Fibroblast of lung (primary cell): ENCODE measurements at regions not wholly inside any gene's neighbourhood (a gene's known extent, or its start where the extent isn't known, plus 50 kb on each side); places are given as distances from the start of the nearest gene placed in this dataset.

Experiments used
- DNase-seq, 2 donors: peaks; one replicate each; pipeline versions ENCODE4 v3.0.0 to v3.0.0-alpha.2; 2010; ENCODE audit warnings: low read depth in 2 of 2
- H2AFZ ChIP-seq: 2 replicates; pipeline ENCODE4 v1.5.1; 2012; ENCODE audit warnings: low read length, control low read depth, inconsistent platforms
- H3K27ac ChIP-seq: 2 replicates; pipeline ENCODE4 v1.5.1; 2011; ENCODE audit warnings: low read length, control low read depth; ENCODE audit not compliant: insufficient read depth
- H3K27me3 ChIP-seq: 2 replicates; pipeline ENCODE4 v1.5.1; 2011; ENCODE audit warnings: mild to moderate bottlenecking, low read length; ENCODE audit not compliant: control insufficient read depth, insufficient read depth
- H3K36me3 ChIP-seq: 2 replicates; pipeline ENCODE4 v1.5.1; 2011; ENCODE audit warnings: low read length; ENCODE audit not compliant: control insufficient read depth, insufficient read depth
- H3K4me1 ChIP-seq: 2 replicates; pipeline ENCODE4 v1.5.1; 2011; ENCODE audit warnings: low read length; ENCODE audit not compliant: control insufficient read depth, insufficient read depth; ENCODE audit errors: extremely low read depth
- H3K4me2 ChIP-seq: 2 replicates; pipeline ENCODE4 v1.5.1; 2011; ENCODE audit warnings: low read length, control low read depth; ENCODE audit not compliant: insufficient read depth; ENCODE audit errors: extremely low read depth
- H3K4me3 ChIP-seq, 4 experiments: fragments of 200-600 bp in 1 of 4; sonication (generic) in 1 of 4; replicated peaks in 1 of 4; 2 replicates each; pipeline ENCODE4 v1.5.1; 2011 to 2016; ENCODE audit warnings: low read length in 4 of 4, low read depth in 3 of 4, mild to moderate bottlenecking in 3 of 4, control low read depth in 2 of 4, inconsistent platforms in 1 of 4, mixed read lengths in 1 of 4; ENCODE audit not compliant: insufficient read depth in 1 of 4; ENCODE audit errors: control extremely low read depth in 1 of 4
- H3K79me2 ChIP-seq: 2 replicates; pipeline ENCODE4 v1.5.1; 2012; ENCODE audit warnings: mild to moderate bottlenecking, low read length, inconsistent platforms; ENCODE audit not compliant: control insufficient read depth, insufficient read depth
- H3K9ac ChIP-seq: 2 replicates; pipeline ENCODE4 v1.5.1; 2011; ENCODE audit warnings: mild to moderate bottlenecking, low read length, control low read depth; ENCODE audit not compliant: insufficient read depth
- H3K9me3 ChIP-seq: 2 replicates; pipeline ENCODE4 v1.5.1; 2012; ENCODE audit warnings: low read depth, low read length; ENCODE audit not compliant: control insufficient read depth, insufficient read depth
- H4K20me1 ChIP-seq: 2 replicates; pipeline ENCODE4 v1.5.1; 2011; ENCODE audit warnings: low read length; ENCODE audit not compliant: control insufficient read depth, insufficient read depth; ENCODE audit errors: extremely low read depth
- EZH2 ChIP-seq: IDR thresholded peaks from 2 replicates; pipeline ENCODE4 v1.5.1; 2012; ENCODE audit warnings: low read length, control low read depth, mild to moderate bottlenecking; ENCODE audit errors: missing control alignments
- TF ChIP-seq, protein P1 (sequence below), 2 donors: IDR thresholded peaks in 1 of 2; conservative IDR thresholded peaks in 1 of 2; 1 replicate in 1 of 2; 2 replicates in 1 of 2; pipeline ENCODE4 v1.5.1; 2011 to 2012; ENCODE audit warnings: low read length in 2 of 2, control low read depth in 1 of 2, inconsistent platforms in 1 of 2, low read depth in 1 of 2, mild to moderate bottlenecking in 1 of 2

GRCh38 chr3:106263546-106263945 lies 394.7 kb upstream of the CBLB start:
- Histone ChIP-seq H2AFZ (no peak overlapping the region), H3K27me3 (no peaks in the 10 kb centered on the region), H3K9ac (no peak overlapping the region), H4K20me1 (no peaks in the 10 kb centered on the region), H3K9me3 (no peaks in the 10 kb centered on the region), H3K36me3 (no peaks in the 10 kb centered on the region), H3K4me1 (no peaks in the 10 kb centered on the region), H3K4me2 (no peak overlapping the region), H3K4me3 (no peak overlapping the region), H3K79me2 (no peaks in the 10 kb centered on the region), H3K27ac (no peak overlapping the region)
- TF ChIP-seq, protein P1, sequence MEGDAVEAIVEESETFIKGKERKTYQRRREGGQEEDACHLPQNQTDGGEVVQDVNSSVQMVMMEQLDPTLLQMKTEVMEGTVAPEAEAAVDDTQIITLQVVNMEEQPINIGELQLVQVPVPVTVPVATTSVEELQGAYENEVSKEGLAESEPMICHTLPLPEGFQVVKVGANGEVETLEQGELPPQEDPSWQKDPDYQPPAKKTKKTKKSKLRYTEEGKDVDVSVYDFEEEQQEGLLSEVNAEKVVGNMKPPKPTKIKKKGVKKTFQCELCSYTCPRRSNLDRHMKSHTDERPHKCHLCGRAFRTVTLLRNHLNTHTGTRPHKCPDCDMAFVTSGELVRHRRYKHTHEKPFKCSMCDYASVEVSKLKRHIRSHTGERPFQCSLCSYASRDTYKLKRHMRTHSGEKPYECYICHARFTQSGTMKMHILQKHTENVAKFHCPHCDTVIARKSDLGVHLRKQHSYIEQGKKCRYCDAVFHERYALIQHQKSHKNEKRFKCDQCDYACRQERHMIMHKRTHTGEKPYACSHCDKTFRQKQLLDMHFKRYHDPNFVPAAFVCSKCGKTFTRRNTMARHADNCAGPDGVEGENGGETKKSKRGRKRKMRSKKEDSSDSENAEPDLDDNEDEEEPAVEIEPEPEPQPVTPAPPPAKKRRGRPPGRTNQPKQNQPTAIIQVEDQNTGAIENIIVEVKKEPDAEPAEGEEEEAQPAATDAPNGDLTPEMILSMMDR (conservative IDR thresholded peaks at IDR 0.05 in 1 of 2, IDR thresholded peaks at IDR 0.05 in 1 of 2; ENCODE audit: low read depth in 1 of 2, low read length in 2 of 2) = no peak
- no peak for TF ChIP-seq EZH2
- peak in 1 of 2 donors; percentile 8 for DNase-seq

DNA sequence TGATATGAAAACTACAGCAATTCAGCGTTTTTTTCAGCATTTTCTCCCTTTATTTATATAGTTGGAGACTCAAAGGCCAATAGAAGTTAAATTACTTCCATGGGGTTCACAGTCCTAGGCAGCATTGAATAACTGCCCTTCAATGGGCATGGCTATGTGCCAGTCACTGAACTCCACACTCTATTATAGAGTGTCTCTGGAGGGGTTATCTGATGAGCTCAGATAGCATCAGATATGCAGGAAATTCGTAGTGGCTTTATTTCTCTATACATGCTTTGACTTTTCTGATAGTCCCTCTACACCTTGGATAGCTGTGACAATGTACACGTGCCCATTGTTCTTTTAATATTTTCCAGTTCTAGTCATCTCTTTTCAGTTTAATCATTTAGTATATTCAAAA lies 396.9 kb upstream of the CBLB start:
- no peak overlapping the region for H3K4me2 ChIP-seq
- no peak overlapping the region for H2AFZ ChIP-seq
- H3K27me3 ChIP-seq = no peaks in the 10 kb centered on the region
- no peak overlapping the region for H3K9ac ChIP-seq
- TF ChIP-seq EZH2 = no peak
- TF ChIP-seq, protein P1 (conservative IDR thresholded peaks at IDR 0.05 in 1 of 2, IDR thresholded peaks at IDR 0.05 in 1 of 2; ENCODE audit: low read depth in 1 of 2, low read length in 2 of 2) = no peak
- H4K20me1 ChIP-seq = no peaks in the 10 kb centered on the region
- no peak overlapping the region for H3K4me3 ChIP-seq
- H3K36me3 ChIP-seq = no peaks in the 10 kb centered on the region
- H3K9me3 ChIP-seq = no peaks in the 10 kb centered on the region
- H3K79me2 ChIP-seq = no peaks in the 10 kb centered on the region
- no peaks in the 10 kb centered on the region for H3K4me1 ChIP-seq
- DNase-seq = no peak
- H3K27ac ChIP-seq = no peak overlapping the region

DNA sequence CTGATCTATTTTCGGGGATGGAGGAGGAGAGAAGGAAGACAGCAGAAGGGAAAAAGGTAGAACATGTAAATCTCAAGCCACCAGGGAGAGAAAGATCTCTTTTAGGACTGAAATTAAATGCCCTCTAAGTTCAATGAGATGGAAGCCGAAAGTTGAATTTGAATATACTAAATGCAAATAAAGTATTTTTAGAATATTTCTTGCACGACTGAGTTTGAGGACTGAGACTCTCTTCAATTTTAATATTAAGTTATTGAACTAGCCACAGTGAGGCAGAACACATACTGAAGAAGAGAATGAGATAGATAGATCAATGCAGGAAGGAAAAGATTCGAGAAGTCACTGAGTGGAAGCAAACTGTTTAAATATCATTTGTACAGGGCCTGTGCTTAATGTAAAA lies 399.9 kb upstream of the CBLB start:
- Histone ChIP-seq H4K20me1 (no peaks in the 10 kb centered on the region), H3K4me3 (no peak overlapping the region), H3K27me3 (no peaks in the 10 kb centered on the region), H2AFZ (no peak overlapping the region), H3K9me3 (no peaks in the 10 kb centered on the region), H3K9ac (no peak overlapping the region), H3K4me2 (no peak overlapping the region), H3K36me3 (no peaks in the 10 kb centered on the region), H3K27ac (no peak overlapping the region), H3K79me2 (no peaks in the 10 kb centered on the region), H3K4me1 (no peaks in the 10 kb centered on the region)
- no peak for DNase-seq
- TF ChIP-seq, protein P1 (conservative IDR thresholded peaks at IDR 0.05 in 1 of 2, IDR thresholded peaks at IDR 0.05 in 1 of 2; ENCODE audit: low read depth in 1 of 2, low read length in 2 of 2) = no peak
- no peak for TF ChIP-seq EZH2
